GM19238 (cell line): ENCODE measurements at regions not wholly inside any gene's neighbourhood (a gene's known extent, or its start where the extent isn't known, plus 50 kb on each side); places are given as distances from the start of the nearest gene placed in this dataset.

Source experiments
- DNase-seq: peaks from one replicate; pipeline ENCODE4 v3.0.0; 2011; ENCODE audit warnings: low spot score; ENCODE audit not compliant: insufficient read length

DNA sequence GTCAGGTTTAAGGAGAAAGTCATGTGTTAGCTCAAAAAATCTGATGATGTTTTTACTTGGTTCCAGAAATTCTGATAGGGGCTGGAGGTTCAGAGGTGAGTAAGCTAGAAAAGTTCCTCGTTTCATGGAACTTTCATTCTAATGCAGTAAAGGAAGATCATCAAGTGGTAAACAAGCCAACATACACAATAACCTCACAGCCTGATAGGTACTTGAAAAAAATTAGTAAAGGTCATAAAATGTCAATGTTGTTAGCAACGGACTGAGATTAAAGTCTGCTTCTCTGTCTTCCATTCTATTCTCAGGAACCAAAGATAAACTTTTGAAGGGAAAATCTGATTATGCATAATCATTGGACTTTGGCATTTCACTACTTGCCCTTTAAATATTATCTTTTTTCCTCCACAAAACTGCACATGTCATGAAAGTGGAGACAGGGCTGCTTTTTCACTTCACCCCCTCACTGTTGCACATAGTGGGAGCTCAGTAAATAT is 165.4 kb upstream of the MAF start:
- no peak for DNase-seq

DNA sequence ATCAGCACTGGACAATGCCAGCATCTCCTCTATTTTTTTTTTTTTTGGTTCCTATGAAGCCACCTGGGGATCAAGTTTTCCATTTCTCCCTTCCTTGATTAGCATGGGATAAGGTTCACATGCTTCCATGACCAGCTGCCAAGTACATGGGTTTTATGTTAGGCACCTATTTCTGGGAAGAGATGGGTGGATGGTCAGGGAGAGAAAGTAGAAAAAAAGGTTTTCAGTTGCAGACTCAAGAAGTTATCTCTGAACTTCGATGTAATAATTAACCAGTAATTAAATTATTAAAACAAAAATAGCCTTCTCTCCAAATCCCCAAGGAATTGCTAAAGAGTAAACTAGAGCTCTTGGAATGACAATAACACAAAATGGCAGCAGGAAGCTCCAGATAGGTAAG is 164.9 kb upstream of the MAF start:
- DNase-seq, result no peak

DNA sequence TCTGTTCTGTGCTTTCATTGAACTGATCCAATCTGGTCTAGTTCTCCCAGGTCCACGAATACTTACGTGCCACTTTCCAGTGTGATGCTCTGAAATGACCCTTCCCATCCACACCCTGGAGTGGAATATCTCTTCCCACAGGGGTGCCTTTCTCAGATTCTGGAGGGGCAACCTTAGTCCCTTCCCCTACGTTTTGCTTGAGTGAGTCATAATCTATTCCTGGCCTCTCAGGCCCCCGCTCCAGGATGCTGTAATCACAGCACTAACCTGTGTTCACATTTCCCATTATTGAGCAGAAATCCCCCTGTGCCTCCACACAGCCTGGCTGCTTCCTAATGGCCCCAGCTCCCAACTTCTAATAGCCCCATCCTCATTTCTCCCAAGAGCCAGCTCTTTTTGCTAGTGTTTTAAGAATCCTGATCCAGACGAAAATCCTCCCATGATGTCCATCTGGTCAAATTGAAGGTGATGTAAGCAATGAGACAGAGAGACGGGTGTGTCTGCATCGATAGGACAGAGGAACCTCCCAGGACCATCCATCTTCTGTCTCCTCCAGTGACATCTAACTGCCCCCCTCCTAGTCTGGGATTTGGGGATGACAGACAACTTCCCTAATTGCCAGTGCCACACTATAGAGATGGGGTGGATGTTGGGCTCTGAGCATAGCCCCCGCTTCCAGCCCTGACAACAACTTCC is 164.0 kb upstream of the MAF start:
- DNase-seq, result no peak

DNA sequence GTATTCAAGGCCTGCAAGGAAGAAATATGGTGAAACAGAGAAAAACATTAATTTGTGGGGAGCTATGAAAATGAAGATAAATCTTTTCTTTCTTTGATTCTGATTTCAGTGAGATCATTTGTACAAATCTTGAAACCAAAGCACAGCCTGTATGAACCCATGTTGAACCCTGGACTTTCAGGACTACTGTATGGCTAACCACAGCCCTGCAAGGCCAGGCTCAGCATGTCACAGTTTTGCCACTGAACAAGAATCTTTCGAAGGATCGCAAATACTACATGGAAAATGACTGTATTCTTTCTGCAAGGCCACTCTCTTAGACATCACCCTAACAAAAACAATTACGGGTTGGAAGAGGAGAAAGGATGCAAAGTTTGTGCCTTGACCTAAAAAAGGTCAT is 161.7 kb upstream of the MAF start:
- no peak for DNase-seq

DNA sequence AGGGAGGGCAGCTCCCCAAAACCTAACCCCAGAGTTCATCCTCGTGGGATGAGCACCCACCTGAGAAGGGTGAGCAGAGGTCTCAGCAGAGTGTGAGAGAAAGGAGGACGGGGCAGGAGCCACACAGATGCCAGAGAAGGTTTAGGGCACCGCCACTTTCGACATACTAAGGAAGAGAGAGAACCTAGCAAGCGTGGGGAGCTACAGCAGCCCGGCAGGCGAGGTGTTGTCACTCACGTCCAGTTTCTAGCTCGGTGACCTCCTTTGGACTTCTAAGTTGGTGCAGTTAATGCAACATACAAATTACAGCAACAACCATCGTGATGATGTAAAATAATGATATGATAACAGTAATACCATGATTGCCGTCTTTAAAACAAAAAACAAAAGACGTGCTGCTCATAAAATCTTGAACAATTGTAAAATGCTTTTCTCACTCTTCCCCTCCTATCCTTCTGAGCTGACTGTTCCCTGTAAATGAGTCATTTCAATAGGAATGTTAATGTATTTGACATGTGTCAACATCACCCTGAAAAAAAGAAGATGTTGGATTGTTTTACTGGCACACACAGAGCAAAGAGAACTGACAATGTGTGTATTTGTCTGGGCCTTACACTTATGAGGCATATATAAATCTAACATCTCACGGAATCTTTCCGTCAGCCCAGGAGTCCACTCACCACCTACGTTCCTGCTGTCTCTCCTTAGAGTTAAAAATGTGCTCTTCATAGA is 158.2 kb upstream of the MAF start:
- no peak for DNase-seq

DNA sequence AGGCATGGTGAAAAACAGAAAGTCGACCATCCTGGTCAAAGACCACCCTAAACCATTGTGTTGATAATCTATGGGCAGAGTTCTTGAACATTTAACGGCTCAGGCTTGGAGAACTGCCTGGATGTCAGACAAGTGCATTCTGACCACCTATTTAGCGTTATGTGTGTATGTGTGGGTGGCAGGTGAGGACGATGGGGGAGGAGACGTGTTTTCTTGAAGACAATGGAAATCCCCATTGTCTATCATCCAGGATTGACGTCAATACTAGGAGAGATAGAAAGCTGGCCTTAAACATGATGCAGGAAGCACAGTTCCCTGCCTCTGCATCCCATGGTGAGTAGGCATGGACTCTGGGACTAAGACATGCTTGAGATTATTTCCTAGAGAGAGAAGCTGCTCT is 157.4 kb upstream of the MAF start:
- DNase-seq, result no peak

DNA sequence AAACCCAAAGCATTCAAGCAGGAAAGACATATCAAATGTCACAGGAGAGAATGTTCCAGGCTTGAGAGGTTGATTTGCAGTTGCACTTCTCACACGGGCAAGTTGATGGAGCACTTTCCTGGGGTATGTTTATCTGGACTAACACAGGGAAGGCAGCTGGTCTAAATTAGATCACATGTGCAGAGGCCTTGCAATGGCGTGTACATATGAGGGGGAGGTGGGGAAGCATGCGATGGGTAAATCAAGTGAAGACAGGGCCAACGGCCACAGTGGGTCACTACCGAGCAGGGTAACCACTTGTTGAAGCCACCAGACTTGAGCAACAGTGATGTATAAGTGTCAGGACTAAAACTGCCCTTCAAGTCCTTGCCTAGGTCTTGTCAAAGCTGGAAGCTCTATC is 156.6 kb upstream of the MAF start:
- DNase-seq, result no peak

DNA sequence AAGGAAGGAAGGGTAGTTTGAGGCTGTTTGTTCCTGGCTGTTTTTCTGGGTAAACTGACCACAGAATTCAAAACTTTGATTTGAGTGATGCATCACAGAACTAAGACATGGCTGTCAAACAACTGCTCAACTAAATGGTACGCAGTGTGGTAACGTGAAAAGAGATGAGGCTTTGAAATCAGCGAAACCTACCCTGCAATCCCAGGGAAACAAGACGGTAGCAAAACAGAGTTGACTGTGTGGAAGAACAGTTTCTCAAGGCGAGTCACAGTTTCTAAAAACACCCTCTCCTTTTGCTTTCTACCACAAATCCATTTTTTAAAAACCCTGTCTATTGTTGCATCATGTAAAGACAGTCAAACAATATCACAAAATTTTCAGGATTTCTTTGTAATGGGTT is 156.0 kb upstream of the MAF start:
- DNase-seq, result no peak

DNA sequence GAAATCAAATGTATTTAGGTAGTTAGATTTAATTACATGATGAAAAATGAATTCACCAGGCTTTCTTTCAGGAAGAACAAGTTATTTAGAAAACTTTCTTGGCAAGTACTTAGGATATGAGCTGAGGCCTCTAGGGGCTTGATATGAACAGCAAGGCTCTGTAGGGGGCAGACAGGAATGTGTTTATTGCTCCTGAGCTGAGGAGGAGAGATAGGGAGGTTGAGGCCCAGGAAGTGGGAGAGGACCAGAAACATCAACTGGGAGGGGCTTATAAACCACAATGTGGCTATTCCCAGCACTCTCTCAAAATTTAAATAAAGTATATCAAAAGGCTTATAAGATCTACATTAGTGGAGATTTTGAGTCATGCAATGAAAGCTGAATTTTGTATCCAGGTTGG is 154.0 kb upstream of the MAF start:
- DNase-seq, result no peak

DNA sequence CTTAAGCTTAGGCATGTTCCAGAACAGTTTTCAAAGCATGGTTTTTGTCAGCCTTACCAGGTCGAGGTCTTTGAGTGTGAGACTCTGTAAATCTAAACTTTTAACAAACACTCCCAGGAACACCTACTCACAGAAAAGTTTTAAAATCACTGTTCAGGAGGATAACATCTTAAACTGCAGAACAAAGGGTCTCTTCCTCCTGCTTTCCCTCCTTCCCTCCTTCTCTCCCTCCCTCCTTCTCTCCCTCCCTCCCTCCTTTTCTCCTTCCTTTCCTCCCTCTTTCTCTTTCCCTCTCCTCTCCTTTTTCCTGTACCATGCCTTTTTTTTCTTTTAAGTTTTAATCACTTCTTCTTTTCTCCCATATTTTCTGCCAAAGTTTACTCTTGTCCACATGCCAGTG is 153.5 kb upstream of the MAF start:
- no peak for DNase-seq

DNA sequence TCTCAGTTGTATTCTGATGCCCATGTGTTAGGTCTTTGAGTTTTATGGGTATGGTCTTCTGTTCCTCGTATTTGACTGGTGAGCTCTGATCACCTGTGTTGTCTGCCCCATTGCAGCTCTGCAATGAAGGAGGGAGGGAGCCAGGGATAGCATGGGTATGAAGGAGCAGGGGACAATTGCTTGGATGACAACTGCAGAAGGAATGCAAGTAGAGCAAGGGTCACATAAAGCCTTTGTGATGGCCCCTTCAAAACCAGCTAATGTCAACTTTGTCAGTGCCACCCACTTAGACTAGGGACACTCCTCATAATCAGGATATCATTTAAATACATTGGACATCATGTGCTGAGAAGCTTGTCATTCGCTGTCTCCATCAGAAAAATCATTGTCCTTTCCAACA is 152.7 kb upstream of the MAF start:
- DNase-seq, result no peak

DNA sequence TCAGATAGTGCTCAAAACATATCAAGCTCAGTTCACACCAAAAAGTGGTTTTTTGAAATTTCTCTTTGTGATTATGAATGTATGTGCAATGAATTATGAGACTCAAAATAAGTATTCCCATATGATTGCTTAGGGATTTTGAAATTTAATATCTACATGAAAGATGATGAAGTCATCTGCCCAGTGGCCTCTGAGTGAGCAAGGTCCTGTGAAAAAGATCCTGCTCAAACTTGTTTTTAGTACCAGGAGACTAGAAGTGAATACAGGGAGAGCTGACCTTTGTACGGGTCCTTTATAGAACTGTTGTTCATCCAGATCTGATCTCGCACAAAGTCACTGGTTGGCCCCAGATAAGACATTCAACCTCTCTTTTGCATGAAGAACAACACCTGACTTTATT is 151.9 kb upstream of the MAF start:
- DNase-seq, result no peak

DNA sequence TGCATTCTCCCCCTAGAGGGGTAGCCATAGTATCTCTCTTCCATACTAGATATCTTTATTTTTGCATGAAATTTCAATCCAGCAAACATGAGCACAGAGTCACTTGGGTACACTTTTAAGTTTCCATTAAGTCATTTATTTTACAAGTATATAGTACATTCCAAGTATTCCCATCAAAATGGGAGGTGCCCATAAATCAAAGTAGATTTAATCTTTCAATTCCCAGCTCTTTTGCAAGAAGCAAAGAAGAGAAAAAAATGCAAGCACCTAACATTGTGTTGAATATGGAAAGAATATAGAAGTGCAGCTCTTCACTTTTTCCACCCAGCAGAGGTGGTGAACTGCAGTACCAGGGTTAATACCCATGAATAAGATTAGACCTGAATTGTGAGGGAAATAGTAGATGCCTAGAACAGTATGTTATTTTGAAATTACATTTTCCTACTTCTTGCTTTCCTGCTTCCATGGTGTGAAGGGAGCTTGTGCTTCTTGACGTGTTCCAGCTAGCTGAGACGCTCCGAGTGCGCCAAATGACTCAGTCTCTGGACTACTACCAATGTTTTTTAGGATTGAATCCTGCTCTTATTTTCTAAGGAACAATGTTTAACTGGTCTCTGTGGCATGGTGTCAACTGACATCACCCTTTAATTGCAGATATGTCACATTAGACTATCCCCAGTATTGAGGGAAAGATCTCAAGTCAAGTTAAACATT is 151.1 kb upstream of the MAF start:
- DNase-seq, result no peak

DNA sequence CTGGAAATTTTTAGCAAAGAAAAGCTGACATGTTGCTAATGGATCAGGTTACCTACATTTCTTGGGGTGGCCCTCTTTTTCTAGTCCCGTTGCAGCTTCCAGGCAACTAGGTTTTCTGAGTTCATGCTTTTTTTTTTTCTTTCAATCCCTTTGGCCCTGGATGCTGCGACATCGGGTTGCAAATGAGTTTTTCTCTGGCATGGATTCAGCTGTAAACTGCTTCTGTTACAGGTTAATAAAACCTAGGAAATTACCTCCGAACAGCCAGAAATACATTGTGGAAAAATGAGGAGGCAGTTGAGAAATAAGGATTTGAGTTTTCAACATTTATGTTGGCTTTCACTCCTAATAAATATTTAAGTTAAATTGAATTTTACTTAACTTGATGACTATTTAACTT is 149.8 kb upstream of the MAF start:
- no peak for DNase-seq

DNA sequence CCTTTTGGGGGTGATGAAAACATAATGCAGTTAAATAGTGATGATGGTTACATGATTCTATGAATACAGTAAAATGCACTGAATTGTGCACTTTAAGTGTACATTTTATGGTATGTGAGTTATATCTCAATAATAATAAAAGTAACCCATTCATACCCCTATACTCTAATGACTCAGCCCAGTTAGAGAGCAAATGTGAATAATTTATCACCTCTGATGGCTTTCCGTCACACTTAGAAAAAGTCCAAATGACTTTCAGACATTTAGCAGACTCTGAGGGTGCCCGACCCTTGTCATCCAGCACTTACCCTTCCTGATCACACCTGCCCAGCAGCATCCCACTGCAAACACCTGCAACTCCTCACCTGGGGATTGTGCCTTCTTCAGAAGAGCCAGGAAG is 148.1 kb upstream of the MAF start:
- DNase-seq, result no peak

DNA sequence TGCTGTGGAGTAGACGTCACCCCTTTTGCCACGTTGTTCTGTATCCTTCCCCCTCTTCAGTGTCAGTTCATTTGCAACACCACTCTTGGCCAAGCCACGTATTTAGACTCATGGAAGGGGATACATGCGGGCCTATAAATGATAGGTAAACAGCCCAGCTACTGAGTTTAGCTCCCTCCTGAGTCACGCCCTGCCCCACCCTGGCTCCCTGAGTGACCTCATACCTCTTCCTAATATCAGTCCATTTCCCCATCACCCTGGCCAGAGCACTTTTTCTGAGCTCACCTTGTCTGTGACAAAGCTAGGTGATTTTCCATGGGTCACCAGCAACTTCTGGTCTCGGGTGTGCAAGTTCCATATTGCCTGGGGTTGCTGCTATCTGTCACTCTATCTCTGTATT is 147.2 kb upstream of the MAF start:
- no peak for DNase-seq

DNA sequence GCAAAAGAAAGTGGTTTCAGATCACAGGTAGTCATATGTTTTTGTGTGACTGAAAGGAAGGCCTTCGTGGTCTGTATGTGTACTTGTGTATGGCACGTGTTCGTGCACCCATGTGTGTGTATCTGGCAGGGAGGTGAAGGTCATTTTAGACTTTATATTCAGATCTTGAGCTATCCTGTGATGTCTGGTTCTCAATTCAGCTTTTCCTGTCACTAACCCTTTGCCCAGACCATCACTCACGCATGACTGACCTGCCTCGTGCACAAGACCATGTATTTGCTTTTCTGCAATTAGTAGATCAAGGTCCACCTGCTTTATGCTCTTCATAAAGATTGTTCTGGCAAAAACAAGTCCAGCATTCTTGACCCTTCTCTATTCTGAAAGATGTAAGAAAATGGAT is 139.7 kb upstream of the MAF start:
- no peak for DNase-seq

DNA sequence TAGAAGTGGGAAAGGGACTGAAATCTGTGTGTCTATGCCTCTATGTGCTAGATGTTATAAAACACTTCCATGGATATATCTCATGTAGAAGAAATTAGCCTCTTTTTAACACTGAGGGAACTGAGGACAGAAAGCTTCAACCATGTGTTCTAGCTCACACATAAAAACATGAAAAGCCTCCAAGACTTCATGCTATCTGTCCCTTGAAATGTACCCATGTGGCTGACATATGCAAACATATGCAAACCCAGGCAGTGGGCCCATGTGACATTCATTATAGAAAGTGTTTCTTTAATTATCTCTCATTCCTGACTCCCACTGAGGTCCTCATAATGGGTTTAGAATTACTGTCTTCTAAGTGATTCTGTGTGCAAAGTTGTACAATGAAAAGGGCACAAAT is 134.7 kb upstream of the MAF start:
- no peak for DNase-seq

DNA sequence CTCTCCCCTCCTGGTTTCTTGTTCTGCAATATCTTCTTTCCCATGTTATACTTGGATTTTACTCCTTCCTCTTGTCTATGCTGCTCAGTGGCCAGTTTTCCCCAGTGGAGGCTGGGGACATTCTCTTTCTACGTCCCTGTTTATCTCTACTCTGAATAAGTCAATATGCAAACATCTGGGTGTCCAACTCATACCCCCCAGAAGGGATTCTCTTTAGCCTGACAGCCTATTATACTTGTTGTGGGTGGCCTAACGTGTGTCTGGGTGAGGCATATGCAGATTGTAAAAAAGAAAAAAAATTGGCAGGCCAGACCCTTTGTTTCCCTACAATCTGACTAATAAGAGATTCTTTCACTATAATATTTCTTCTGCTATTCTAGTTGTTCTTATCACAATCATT is 134.2 kb upstream of the MAF start:
- DNase-seq, result no peak

DNA sequence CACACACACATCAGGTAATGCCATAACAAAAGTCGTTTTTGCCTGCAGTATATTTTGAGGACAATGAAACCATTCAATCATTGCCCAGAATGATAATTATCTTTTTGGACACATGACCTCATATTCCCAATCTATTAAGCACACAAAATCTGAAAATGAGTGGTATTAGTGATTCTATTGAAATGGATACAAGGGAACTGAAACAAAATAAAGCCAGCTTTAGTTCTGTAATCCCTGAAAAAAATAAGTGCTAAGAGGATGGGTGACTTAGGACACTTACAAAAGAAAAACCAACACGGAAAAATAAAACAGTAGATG is 128.3 kb upstream of the MAF start:
- no peak for DNase-seq

DNA sequence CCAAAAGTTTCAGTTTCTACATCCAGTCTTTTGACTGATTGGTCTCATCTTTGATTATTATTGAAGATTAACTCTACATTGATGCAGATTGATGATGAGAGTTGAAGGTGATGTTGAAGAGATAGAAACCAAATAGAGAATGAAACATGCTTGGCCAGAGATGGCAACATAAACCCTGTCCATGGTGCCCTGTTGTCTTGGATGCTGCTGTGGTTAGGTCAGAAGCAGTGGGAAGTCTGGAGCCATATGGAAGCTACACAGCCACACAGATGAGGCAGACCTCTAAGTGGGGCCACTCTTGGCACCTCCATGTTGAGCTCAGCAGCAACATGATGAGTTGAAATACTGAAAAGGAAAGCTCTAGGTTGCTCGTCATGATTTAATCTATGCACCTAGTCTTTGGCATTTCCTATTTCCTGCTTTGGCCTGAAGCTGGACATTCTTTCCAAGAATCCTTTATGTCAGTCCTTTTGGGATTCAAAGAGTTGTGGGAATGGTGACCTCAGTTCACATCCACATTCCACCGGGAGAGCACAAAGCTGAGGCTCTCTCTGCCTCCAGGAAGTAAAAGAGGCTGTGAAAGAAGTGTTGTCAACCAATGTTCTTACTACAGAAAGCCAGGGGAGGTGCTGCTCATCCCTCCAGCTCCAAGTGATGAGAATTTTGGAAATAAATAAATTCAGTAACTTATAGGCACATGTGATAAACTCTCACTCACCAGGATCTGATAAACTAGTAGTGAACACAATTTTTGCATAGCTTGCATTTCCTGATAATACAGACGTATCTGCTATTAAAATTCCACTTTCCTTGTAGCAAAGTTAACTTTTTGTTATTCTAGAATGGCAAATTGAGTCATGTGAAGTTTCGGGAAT is 127.7 kb upstream of the MAF start:
- DNase-seq, result no peak

DNA sequence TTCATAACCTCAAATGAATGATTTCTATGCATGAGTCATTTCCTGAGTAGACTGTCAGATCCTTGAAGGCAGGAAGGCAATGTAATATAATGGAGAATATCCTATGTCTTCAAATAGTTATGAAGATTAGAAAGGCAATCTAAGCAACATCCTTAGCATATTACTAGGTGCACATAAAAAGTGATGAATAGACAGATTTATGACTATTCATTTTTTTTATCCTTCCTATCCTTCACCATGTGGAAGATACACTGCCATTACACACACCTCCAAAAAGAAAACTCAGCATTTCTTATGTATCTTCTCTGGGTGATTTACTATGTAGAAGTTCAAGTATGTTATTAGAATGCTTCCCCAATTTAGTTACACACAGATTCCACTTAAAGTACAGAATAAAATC is 126.4 kb upstream of the MAF start:
- DNase-seq, result no peak
